ENCODE measurements at regions not wholly inside any gene's neighbourhood (a gene's known extent, or its start where the extent isn't known, plus 50 kb on each side); places are given as distances from the start of the nearest gene placed in this dataset.
"Not testable (repeated sequence)": the region's sequence is repeated elsewhere in the genome, so short reads cannot be mapped to it uniquely, and the experiment has no call there.

DNA sequence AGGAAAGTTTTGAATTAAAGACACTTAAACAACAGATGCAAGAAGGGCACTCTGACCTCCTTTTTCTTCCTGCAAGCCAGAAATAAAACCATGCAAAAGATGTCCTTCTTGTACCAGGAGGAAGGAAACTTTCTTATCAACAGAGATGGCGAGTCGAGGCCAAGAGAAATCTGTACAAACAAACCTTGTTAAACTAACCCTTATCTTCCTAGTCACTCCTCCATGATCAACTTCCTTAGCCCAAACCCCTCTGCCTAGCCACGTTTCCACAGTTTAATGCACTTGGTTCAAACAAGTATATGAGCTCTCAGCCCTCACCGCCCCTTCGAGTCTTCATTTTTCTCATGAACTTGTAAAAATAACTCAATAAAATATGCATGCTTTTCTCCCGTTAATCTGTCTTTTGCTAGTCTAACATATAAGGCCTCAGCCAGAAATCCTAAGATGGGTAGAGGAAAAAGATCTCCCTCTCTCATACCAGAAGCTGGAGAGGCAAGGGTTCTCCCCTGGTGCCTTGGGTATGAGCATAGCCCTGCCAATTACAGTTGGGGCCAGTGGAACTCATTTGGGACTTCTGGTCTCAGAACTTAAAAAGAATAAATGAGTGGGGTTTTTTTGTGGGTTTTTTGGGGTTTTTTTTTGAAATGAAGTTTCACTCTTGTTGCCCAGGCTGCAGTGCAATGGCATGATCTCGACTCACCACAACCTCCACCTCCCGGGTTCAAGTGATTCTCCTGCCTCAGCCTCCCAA lies 141.7 kb upstream of the SOD1 start:
- intact Hi-C loops (cut with DNase I) = no loop called here
- ATAC-seq (no peak), DNase-seq (no peak)
- Histone ChIP-seq H3K27ac (no peak overlapping the region), H3K4me3 (no peak overlapping the region), H3K9me3 (no peaks in the 10 kb centered on the region), H3K36me3 (no peaks in the 10 kb centered on the region), H3K27me3 (peaks cover 0 to 11% (median 0%) of the 10 kb centered on the region in 9 donors), H3K4me1 (no peaks in the 10 kb centered on the region)
- WGBS, 4 donors = 59 to 76% (median 67%) methylated on average over 8 of the region's 8 CpGs
- no peak for TF ChIP-seq POLR2A (IDR thresholded peaks at IDR 0.05)
- TF ChIP-seq, protein P1, sequence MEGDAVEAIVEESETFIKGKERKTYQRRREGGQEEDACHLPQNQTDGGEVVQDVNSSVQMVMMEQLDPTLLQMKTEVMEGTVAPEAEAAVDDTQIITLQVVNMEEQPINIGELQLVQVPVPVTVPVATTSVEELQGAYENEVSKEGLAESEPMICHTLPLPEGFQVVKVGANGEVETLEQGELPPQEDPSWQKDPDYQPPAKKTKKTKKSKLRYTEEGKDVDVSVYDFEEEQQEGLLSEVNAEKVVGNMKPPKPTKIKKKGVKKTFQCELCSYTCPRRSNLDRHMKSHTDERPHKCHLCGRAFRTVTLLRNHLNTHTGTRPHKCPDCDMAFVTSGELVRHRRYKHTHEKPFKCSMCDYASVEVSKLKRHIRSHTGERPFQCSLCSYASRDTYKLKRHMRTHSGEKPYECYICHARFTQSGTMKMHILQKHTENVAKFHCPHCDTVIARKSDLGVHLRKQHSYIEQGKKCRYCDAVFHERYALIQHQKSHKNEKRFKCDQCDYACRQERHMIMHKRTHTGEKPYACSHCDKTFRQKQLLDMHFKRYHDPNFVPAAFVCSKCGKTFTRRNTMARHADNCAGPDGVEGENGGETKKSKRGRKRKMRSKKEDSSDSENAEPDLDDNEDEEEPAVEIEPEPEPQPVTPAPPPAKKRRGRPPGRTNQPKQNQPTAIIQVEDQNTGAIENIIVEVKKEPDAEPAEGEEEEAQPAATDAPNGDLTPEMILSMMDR (IDR thresholded peaks at IDR 0.05) = no peak

- 80 to 94% (median 89%) methylated on average over 2 of the region's 2 CpGs for WGBS, 4 donors
- Histone ChIP-seq H3K27ac (no peak overlapping the region), H3K4me3 (no peak overlapping the region), H3K27me3 (peaks cover 0 to 11% (median 0%) of the 10 kb centered on the region in 9 donors), H3K36me3 (no peaks in the 10 kb centered on the region), H3K9me3 (no peaks in the 10 kb centered on the region), H3K4me1 (no peaks in the 10 kb centered on the region)
- intact Hi-C loops (cut with DNase I) = no loop called here
- no peak for DNase-seq
- ATAC-seq = no peak
- TF ChIP-seq, protein P1 (IDR thresholded peaks at IDR 0.05) = no peak
- no peak for TF ChIP-seq POLR2A (IDR thresholded peaks at IDR 0.05)
These were observed 144.2 kb upstream of the SOD1 start for GRCh38 chr21:31515253-31515652.

DNA sequence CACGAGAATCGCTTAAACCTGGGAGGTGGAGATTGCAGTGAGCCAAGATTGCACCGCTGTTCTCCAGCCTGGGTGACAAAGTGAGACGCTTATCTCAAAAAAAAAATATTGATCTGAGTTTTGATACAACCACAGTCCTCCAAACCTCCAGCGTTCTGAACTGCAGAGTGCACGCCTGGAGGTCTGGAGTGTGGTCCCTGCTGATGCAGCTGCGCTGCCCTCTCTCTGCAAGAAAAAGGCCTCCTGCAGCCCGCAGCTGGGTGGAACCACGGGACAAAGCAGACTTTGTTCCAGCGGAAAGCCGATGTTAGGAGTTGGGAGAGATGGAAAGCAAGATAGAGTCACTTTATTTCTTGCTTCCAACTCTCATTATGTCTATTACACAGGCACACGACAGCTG lies 144.9 kb upstream of the SOD1 start:
- peaks cover 0 to 11% (median 0%) of the 10 kb centered on the region in 9 donors for H3K27me3 ChIP-seq
- TF ChIP-seq, protein P1 (IDR thresholded peaks at IDR 0.05) = no peak
- no peak for TF ChIP-seq POLR2A (IDR thresholded peaks at IDR 0.05)
- no peak overlapping the region for H3K27ac ChIP-seq
- intact Hi-C loops (cut with DNase I) = no loop called here
- H3K4me3 ChIP-seq = no peak overlapping the region
- no peak for DNase-seq
- no peaks in the 10 kb centered on the region for H3K36me3 ChIP-seq
- no peaks in the 10 kb centered on the region for H3K9me3 ChIP-seq
- H3K4me1 ChIP-seq = no peaks in the 10 kb centered on the region
- WGBS, 4 donors = 63 to 68% (median 67%) methylated on average over 12 of the region's 12 CpGs
- ATAC-seq = no peak

DNA sequence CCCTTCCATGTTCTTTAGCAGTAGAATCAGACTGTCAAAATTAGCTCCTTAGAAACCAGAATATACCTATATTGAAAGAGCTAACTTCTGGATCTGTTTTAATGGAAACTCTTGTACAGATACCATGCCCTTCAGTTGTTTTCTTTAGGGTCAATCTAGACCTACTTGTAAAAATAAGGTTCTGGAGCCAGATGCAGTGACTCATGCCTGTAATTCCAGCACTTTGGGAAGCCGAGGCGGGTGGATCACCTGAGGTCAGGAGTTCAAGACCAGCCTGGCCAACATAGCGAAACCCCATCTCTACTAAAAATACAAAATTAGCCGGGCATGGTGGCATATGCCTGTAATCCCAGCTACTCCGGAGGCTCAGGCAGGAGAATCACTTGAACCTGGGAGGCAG lies 146.0 kb upstream of the SOD1 start:
- H3K27ac ChIP-seq; H3K4me1 ChIP-seq; H3K9me3 ChIP-seq; H3K4me3 ChIP-seq; H3K36me3 ChIP-seq; ATAC-seq; DNase-seq; intact Hi-C loops (cut with DNase I): not testable (repeated sequence)
- peaks cover 0 to 11% (median 0%) of the 10 kb centered on the region in 9 donors for H3K27me3 ChIP-seq
- 91 to 94% (median 92%) methylated on average over 5 of the region's 5 CpGs for WGBS, 4 donors

DNA sequence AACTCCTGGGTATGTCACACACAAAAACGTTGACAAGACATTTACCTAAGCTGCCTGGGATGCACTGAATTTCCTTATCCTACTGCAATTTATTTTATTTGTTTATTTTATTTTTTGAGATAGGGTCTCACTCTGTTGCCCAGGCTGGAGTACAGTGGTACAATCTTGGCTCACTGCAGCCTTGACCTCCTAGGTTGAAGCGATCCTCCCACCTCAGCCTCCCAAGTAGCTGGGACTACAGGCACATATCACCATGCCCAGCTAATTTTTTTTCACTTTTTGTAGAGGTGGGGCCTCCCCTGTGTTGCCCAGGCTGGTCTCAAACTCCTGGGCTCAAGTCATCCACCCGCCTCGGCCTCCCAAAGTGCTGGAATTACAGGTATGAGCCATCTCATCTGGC lies 147.5 kb upstream of the SOD1 start:
- not testable (repeated sequence) for DNase-seq
- H3K27me3 ChIP-seq = peaks cover 0 to 11% (median 0%) of the 10 kb centered on the region in 9 donors

More for the DNA sequence above, 147.5 kb upstream of the SOD1 start:
- H3K9me3 ChIP-seq; intact Hi-C loops (cut with DNase I); H3K27ac ChIP-seq; H3K4me3 ChIP-seq; ATAC-seq; H3K36me3 ChIP-seq; H3K4me1 ChIP-seq: not testable (repeated sequence)
- 85 to 91% (median 88%) methylated on average over 4 of the region's 4 CpGs for WGBS, 4 donors
